GM19397 (cell line): ENCODE measurements at regions not wholly inside any gene's neighbourhood (a gene's known extent, or its start where the extent isn't known, plus 50 kb on each side); places are given as distances from the start of the nearest gene placed in this dataset.

Experiments
- ATAC-seq: cut with Tn5 transposase; IDR thresholded peaks from one replicate; pipeline ENCODE4 v1.9.1; 2021; ENCODE audit warnings: mild to moderate bottlenecking, moderate library complexity; ENCODE audit not compliant: unreplicated experiment

GRCh38 chr4:35709080-35709479 lies 535.2 kb downstream of the ARAP2 start:
- no peak for ATAC-seq

GRCh38 chr4:35710343-35710742 lies 534.0 kb downstream of the ARAP2 start:
- ATAC-seq: no peak

- ATAC-seq: no peak
These were observed 533.2 kb downstream of the ARAP2 start for GRCh38 chr4:35711127-35711526.

GRCh38 chr4:35723973-35724372 lies 520.3 kb downstream of the ARAP2 start:
- no peak for ATAC-seq

- ATAC-seq: no peak
These were observed 519.2 kb downstream of the ARAP2 start for GRCh38 chr4:35725131-35725530.

- no peak for ATAC-seq
These were observed 513.9 kb downstream of the ARAP2 start for GRCh38 chr4:35730414-35730813.

- peak; percentile 78 for ATAC-seq
These were observed 509.8 kb downstream of the ARAP2 start for GRCh38 chr4:35734381-35735098.

GRCh38 chr4:35739308-35739707 lies 505.0 kb downstream of the ARAP2 start:
- ATAC-seq: no peak

GRCh38 chr4:35754047-35754446 lies 490.3 kb downstream of the ARAP2 start:
- ATAC-seq: no peak

GRCh38 chr4:35757836-35758235 lies 486.5 kb downstream of the ARAP2 start:
- no peak for ATAC-seq

GRCh38 chr4:35760807-35761206 lies 483.5 kb downstream of the ARAP2 start:
- no peak for ATAC-seq

GRCh38 chr4:35771571-35771970 lies 472.7 kb downstream of the ARAP2 start:
- ATAC-seq: no peak

GRCh38 chr4:35772291-35772690 lies 472.0 kb downstream of the ARAP2 start:
- ATAC-seq: no peak

GRCh38 chr4:35789899-35790574 lies 454.3 kb downstream of the ARAP2 start:
- ATAC-seq: no peak

GRCh38 chr4:35793045-35793722 lies 451.1 kb downstream of the ARAP2 start:
- no peak for ATAC-seq

GRCh38 chr4:35793766-35794165 lies 450.5 kb downstream of the ARAP2 start:
- no peak for ATAC-seq

- ATAC-seq: no peak
These were observed 443.6 kb downstream of the ARAP2 start for GRCh38 chr4:35800669-35801068.

GRCh38 chr4:35802644-35803043 lies 441.7 kb downstream of the ARAP2 start:
- no peak for ATAC-seq

GRCh38 chr4:35818520-35818919 lies 425.8 kb downstream of the ARAP2 start:
- ATAC-seq: no peak

GRCh38 chr4:35820003-35820402 lies 424.3 kb downstream of the ARAP2 start:
- no peak for ATAC-seq

- no peak for ATAC-seq
These were observed 420.1 kb downstream of the ARAP2 start for GRCh38 chr4:35824231-35824630.

- ATAC-seq: no peak
These were observed 408.4 kb downstream of the ARAP2 start for GRCh38 chr4:35835893-35836292.
